IPS-18a (cell line): ENCODE measurements at regions not wholly inside any gene's neighbourhood (a gene's known extent, or its start where the extent isn't known, plus 50 kb on each side); places are given as distances from the start of the nearest gene placed in this dataset.

ENCODE experiments used
- H3K27ac ChIP-seq: one replicate; pipeline ENCODE4 v1.5.1; 2013; ENCODE audit warnings: low read length
- H3K27me3 ChIP-seq: one replicate; pipeline ENCODE4 v1.6.1; 2013; ENCODE audit warnings: mild to moderate bottlenecking, low read length; ENCODE audit not compliant: control insufficient read depth, insufficient read depth
- H3K36me3 ChIP-seq: one replicate; pipeline ENCODE4 v1.6.1; 2013; ENCODE audit warnings: low read depth, low read length; ENCODE audit not compliant: control insufficient read depth
- H3K4me1 ChIP-seq: one replicate; pipeline ENCODE4 v1.6.1; 2013; ENCODE audit warnings: low read depth, low read length; ENCODE audit not compliant: control insufficient read depth
- H3K4me3 ChIP-seq: one replicate; pipeline ENCODE4 v1.5.1; 2013; ENCODE audit warnings: low read length
- H3K9ac ChIP-seq: one replicate; pipeline ENCODE4 v1.6.1; 2013; ENCODE audit warnings: mild to moderate bottlenecking, low read length, moderate library complexity
- H3K9me3 ChIP-seq: one replicate; pipeline ENCODE4 v1.6.1; 2013; ENCODE audit warnings: low read depth, low read length; ENCODE audit not compliant: control insufficient read depth

- no peaks in the 10 kb centered on the region for H3K36me3 ChIP-seq
- no peaks in the 10 kb centered on the region for H3K4me1 ChIP-seq
- no peak overlapping the region for H3K4me3 ChIP-seq
- H3K27me3 ChIP-seq = no peaks in the 10 kb centered on the region
- H3K9ac ChIP-seq = no peak overlapping the region
- no peak overlapping the region for H3K27ac ChIP-seq
- H3K9me3 ChIP-seq = no peaks in the 10 kb centered on the region
Measured at GRCh38 chr2:2614452-2614851, 283.4 kb upstream of the MYT1L start.

GRCh38 chr2:2613279-2614199 lies 282.5 kb upstream of the MYT1L start:
- Histone ChIP-seq H3K9me3 (no peaks in the 10 kb centered on the region), H3K9ac (no peak overlapping the region), H3K36me3 (no peaks in the 10 kb centered on the region), H3K27me3 (no peaks in the 10 kb centered on the region), H3K4me1 (no peaks in the 10 kb centered on the region), H3K27ac (no peak overlapping the region), H3K4me3 (no peak overlapping the region)

GRCh38 chr2:2610751-2611150 lies 279.7 kb upstream of the MYT1L start:
- Histone ChIP-seq H3K27ac (no peak overlapping the region), H3K9ac (no peak overlapping the region), H3K4me3 (no peak overlapping the region), H3K36me3 (no peaks in the 10 kb centered on the region), H3K4me1 (no peaks in the 10 kb centered on the region), H3K9me3 (no peaks in the 10 kb centered on the region), H3K27me3 (no peaks in the 10 kb centered on the region)

- no peaks in the 10 kb centered on the region for H3K9me3 ChIP-seq
- H3K4me3 ChIP-seq = no peak overlapping the region
- H3K4me1 ChIP-seq = no peaks in the 10 kb centered on the region
- no peak overlapping the region for H3K27ac ChIP-seq
- H3K9ac ChIP-seq = no peak overlapping the region
- H3K27me3 ChIP-seq = no peaks in the 10 kb centered on the region
- H3K36me3 ChIP-seq = no peaks in the 10 kb centered on the region
Measured at GRCh38 chr2:2600366-2600765, 269.3 kb upstream of the MYT1L start.

- H3K9me3 ChIP-seq = no peaks in the 10 kb centered on the region
- no peak overlapping the region for H3K27ac ChIP-seq
- H3K36me3 ChIP-seq = no peaks in the 10 kb centered on the region
- no peak overlapping the region for H3K4me3 ChIP-seq
- no peaks in the 10 kb centered on the region for H3K4me1 ChIP-seq
- H3K9ac ChIP-seq = no peak overlapping the region
- H3K27me3 ChIP-seq = no peaks in the 10 kb centered on the region
Measured at GRCh38 chr2:2599441-2599840, 268.4 kb upstream of the MYT1L start.

- no peaks in the 10 kb centered on the region for H3K9me3 ChIP-seq
- H3K36me3 ChIP-seq = no peaks in the 10 kb centered on the region
- no peaks in the 10 kb centered on the region for H3K4me1 ChIP-seq
- H3K27me3 ChIP-seq = no peaks in the 10 kb centered on the region
- H3K27ac ChIP-seq = no peak overlapping the region
- H3K9ac ChIP-seq = no peak overlapping the region
- no peak overlapping the region for H3K4me3 ChIP-seq
Measured at GRCh38 chr2:2597712-2598111, 266.6 kb upstream of the MYT1L start.

- no peaks in the 10 kb centered on the region for H3K9me3 ChIP-seq
- no peaks in the 10 kb centered on the region for H3K4me1 ChIP-seq
- no peak overlapping the region for H3K9ac ChIP-seq
- no peak overlapping the region for H3K27ac ChIP-seq
- H3K4me3 ChIP-seq = no peak overlapping the region
- H3K27me3 ChIP-seq = no peaks in the 10 kb centered on the region
- no peaks in the 10 kb centered on the region for H3K36me3 ChIP-seq
Measured at GRCh38 chr2:2591542-2591940, 260.5 kb upstream of the MYT1L start.

- H3K27me3 ChIP-seq = no peaks in the 10 kb centered on the region
- no peaks in the 10 kb centered on the region for H3K36me3 ChIP-seq
- no peak overlapping the region for H3K4me3 ChIP-seq
- no peaks in the 10 kb centered on the region for H3K9me3 ChIP-seq
- no peaks in the 10 kb centered on the region for H3K4me1 ChIP-seq
- no peak overlapping the region for H3K27ac ChIP-seq
- H3K9ac ChIP-seq = no peak overlapping the region
Measured at GRCh38 chr2:2590841-2591541, 259.9 kb upstream of the MYT1L start.

- Histone ChIP-seq H3K36me3 (no peaks in the 10 kb centered on the region), H3K9ac (no peak overlapping the region)
Measured at GRCh38 chr2:2590141-2590540, 259.1 kb upstream of the MYT1L start.

GRCh38 chr2:2588777-2589176 lies 257.7 kb upstream of the MYT1L start:
- Histone ChIP-seq H3K36me3 (no peaks in the 10 kb centered on the region), H3K27ac (no peak overlapping the region), H3K27me3 (no peaks in the 10 kb centered on the region), H3K9ac (no peak overlapping the region), H3K9me3 (no peaks in the 10 kb centered on the region), H3K4me1 (no peaks in the 10 kb centered on the region), H3K4me3 (no peak overlapping the region)

More at GRCh38 chr2:2590141-2590540, 259.1 kb upstream of the MYT1L start:
- H3K4me1 ChIP-seq = no peaks in the 10 kb centered on the region
- no peak overlapping the region for H3K27ac ChIP-seq
- no peaks in the 10 kb centered on the region for H3K9me3 ChIP-seq
- no peaks in the 10 kb centered on the region for H3K27me3 ChIP-seq
- no peak overlapping the region for H3K4me3 ChIP-seq

GRCh38 chr2:2587354-2587753 lies 256.3 kb upstream of the MYT1L start:
- Histone ChIP-seq H3K27me3 (no peaks in the 10 kb centered on the region), H3K36me3 (no peaks in the 10 kb centered on the region), H3K9me3 (no peaks in the 10 kb centered on the region), H3K27ac (no peak overlapping the region), H3K4me3 (no peak overlapping the region), H3K9ac (no peak overlapping the region), H3K4me1 (no peaks in the 10 kb centered on the region)
